ENCODE measurements at regions not wholly inside any gene's neighbourhood (a gene's known extent, or its start where the extent isn't known, plus 50 kb on each side); places are given as distances from the start of the nearest gene placed in this dataset.
"Not testable (repeated sequence)": the region's sequence is repeated elsewhere in the genome, so short reads cannot be mapped to it uniquely, and the experiment has no call there.

DNA sequence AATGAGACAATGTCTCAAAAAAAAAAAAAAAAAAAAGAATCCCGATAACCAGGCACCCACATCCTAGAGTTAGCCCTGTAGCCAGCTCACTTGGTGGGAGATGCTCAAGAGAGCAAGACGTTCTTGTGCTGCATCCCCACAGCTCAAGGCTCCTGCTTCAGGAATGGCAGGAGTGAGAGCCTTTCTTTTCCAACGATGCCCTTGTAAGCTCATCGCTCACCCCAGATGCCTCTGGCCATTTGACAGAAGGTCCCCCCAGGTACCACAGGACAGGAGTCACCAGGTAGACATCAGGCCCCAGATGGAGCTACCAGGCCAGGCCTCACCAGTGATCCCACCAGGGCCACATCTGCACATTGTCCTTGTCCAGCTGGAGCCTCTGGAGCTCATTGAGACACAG is 385.5 kb upstream of the TPTE start:
- H3K27ac ChIP-seq; H3K36me3 ChIP-seq; H3K27me3 ChIP-seq; H3K4me1 ChIP-seq; H3K4me3 ChIP-seq; ATAC-seq; H3K9me3 ChIP-seq; intact Hi-C loops (cut with DNase I): not testable (repeated sequence)
- WGBS, 4 donors = 70 to 81% (median 75%) methylated on average over 3 to 4 of the region's 4 CpGs
- DNase-seq = peak in 1 of 5 donors; percentile 60

DNA sequence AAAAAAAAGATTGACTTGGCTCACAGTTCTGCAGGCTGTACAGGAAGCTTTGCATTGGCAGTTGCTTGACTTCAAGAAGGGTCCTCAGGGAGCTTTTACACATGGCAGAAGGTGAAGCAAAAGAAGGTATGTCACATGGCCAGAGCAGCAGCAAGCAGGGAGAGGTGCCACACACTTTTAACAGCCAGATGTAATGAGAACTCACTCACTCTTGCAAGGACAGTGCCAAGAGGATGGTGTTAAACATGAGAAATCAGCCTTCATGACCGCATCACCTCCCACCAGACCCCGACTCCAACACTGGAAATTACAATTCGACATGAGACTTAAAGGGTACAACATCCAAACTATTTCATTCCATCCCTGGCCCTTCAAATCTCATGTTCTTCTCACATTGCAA is 367.2 kb upstream of the TPTE start:
- H3K27me3 ChIP-seq; H3K36me3 ChIP-seq; H3K4me1 ChIP-seq; H3K9me3 ChIP-seq; ATAC-seq; H3K4me3 ChIP-seq; H3K27ac ChIP-seq; DNase-seq; intact Hi-C loops (cut with DNase I): not testable (repeated sequence)
- 41 to 72% (median 61%) methylated on average over 3 of the region's 3 CpGs; no CpG with 5 or more reads in 1 of the 4 donors for WGBS, 4 donors
